ENCODE measurements at regions not wholly inside any gene's neighbourhood (a gene's known extent, or its start where the extent isn't known, plus 50 kb on each side); places are given as distances from the start of the nearest gene placed in this dataset.

GRCh38 chr12:4011597-4011996 lies 138.4 kb upstream of the PARP11 start:
- TF ChIP-seq CTCF (IDR thresholded peaks at IDR 0.05; ENCODE audit: poor library complexity, severe bottlenecking), result no peak
- no peak for TF ChIP-seq EZH2 (IDR thresholded peaks at IDR 0.05; ENCODE audit: borderline replicate concordance, insufficient read depth, low read length, poor library complexity, severe bottlenecking)
- no peak for TF ChIP-seq MXI1 (conservative IDR thresholded peaks at IDR 0.05; ENCODE audit: poor library complexity, severe bottlenecking)
- no peak for TF ChIP-seq TAF1 (IDR thresholded peaks at IDR 0.05; ENCODE audit: low read depth)
- no peak for TF ChIP-seq EP300 (conservative IDR thresholded peaks at IDR 0.05; ENCODE audit: poor library complexity, severe bottlenecking)
- no peak for TF ChIP-seq SMC3 (conservative IDR thresholded peaks at IDR 0.05; ENCODE audit: poor library complexity)
- TF ChIP-seq REST (IDR thresholded peaks at IDR 0.05; ENCODE audit: borderline replicate concordance), result no peak
- no peak for TF ChIP-seq POLR2AphosphoS5 (IDR thresholded peaks at IDR 0.05)
